ENCODE measurements at regions not wholly inside any gene's neighbourhood (a gene's known extent, or its start where the extent isn't known, plus 50 kb on each side); places are given as distances from the start of the nearest gene placed in this dataset.
"Not testable (repeated sequence)": the region's sequence is repeated elsewhere in the genome, so short reads cannot be mapped to it uniquely, and the experiment has no call there.

DNA sequence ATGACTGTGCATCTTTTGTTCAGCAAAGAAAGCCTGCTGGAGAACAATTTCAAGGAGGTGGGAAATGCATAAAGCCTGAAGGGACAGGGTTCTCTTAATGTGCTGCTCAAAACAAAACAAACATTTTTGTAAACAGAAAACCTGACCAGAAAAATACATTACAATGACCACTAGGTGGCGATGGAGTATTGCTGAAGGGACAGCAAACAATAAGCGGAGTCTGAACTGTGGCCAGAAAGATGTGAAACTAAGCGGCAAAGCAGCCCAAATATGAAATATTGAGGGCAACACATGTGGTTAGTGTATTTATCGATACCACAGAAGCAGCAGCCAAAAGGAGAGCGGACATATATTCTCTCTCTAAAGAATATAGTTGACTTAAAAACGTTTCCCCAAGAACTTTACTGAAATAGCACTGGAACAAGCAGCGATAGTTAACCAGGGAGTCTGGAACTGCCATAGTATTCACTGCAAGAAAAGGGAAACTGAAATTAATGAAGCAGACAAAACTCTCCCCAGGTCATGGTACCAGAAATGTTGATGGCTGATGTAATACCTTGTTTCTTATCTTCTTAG lies 1814.2 kb upstream of the DEFB115 start:
- TF ChIP-seq, protein P1, sequence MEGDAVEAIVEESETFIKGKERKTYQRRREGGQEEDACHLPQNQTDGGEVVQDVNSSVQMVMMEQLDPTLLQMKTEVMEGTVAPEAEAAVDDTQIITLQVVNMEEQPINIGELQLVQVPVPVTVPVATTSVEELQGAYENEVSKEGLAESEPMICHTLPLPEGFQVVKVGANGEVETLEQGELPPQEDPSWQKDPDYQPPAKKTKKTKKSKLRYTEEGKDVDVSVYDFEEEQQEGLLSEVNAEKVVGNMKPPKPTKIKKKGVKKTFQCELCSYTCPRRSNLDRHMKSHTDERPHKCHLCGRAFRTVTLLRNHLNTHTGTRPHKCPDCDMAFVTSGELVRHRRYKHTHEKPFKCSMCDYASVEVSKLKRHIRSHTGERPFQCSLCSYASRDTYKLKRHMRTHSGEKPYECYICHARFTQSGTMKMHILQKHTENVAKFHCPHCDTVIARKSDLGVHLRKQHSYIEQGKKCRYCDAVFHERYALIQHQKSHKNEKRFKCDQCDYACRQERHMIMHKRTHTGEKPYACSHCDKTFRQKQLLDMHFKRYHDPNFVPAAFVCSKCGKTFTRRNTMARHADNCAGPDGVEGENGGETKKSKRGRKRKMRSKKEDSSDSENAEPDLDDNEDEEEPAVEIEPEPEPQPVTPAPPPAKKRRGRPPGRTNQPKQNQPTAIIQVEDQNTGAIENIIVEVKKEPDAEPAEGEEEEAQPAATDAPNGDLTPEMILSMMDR (IDR thresholded peaks at IDR 0.05): peak; percentile 14 to 65 (median 41)
- not testable (repeated sequence) for TF ChIP-seq POLR2A (IDR thresholded peaks at IDR 0.05)

Data from uterus (tissue), 2 donors.